Cardiac muscle cell (in vitro differentiated cells and primary cell): ENCODE measurements at regions not wholly inside any gene's neighbourhood (a gene's known extent, or its start where the extent isn't known, plus 50 kb on each side); places are given as distances from the start of the nearest gene placed in this dataset.

Experiments
- DNase-seq, 2 donors: peaks; one replicate each; pipeline versions ENCODE4 v3.0.0 to v3.0.0-alpha.2; 2010 to 2017; ENCODE audit warnings: low read depth in 1 of 2, low spot score in 1 of 2
- H3K27ac ChIP-seq: fragments of 200-600 bp; sonication (generic); 2 replicates; pipeline ENCODE4 v1.5.1; 2016
- H3K27me3 ChIP-seq: fragments of 200-600 bp; sonication (generic); 2 replicates; pipeline ENCODE4 v1.6.0; 2016; ENCODE audit warnings: control low read depth
- H3K36me3 ChIP-seq: fragments of 200-600 bp; sonication (generic); 2 replicates; pipeline ENCODE4 v1.5.1; 2016; ENCODE audit warnings: control low read depth
- H3K4me1 ChIP-seq: fragments of 200-600 bp; sonication (generic); 2 replicates; pipeline ENCODE4 v1.8.1; 2017; ENCODE audit warnings: low read depth, mild to moderate bottlenecking, mixed run types
- H3K4me3 ChIP-seq: fragments of 200-600 bp; sonication (generic); 2 replicates; pipeline ENCODE4 v1.5.1; 2016; ENCODE audit warnings: mild to moderate bottlenecking
- H3K9me3 ChIP-seq: fragments of 200-600 bp; sonication (generic); 2 replicates; pipeline ENCODE4 v1.5.1; 2017; ENCODE audit warnings: low read depth, mild to moderate bottlenecking, control low read depth
- TF ChIP-seq, protein P1 (sequence below): IDR thresholded peaks from 2 replicates; pipeline ENCODE4 v1.5.1; 2012; ENCODE audit warnings: low read depth, mild to moderate bottlenecking, low read length

DNA sequence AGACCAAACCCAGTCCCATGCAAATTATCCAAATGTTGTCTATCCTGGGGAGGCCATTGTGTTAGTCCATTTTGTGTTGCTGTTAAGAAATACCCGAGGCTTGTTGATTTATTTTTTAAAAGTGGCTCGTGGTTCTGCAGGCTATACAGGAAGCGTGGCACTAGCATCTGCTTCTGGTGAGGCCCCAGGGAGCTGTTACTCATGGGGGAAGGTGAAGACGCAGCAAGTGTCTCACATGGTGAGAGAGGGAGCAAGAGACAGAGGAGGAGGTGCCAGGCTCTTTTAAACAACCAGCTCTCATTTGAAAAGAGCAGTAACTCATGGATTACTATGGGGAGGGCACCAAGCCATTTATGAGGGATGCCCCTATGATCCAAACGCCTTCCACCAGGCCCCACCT lies 80.3 kb upstream of the ARL4C start:
- Histone ChIP-seq H3K4me3 (no peak overlapping the region), H3K9me3 (no peaks in the 10 kb centered on the region), H3K27me3 (no peaks in the 10 kb centered on the region), H3K4me1 (no peaks in the 10 kb centered on the region), H3K27ac (no peak overlapping the region), H3K36me3 (no peaks in the 10 kb centered on the region)
- TF ChIP-seq, protein P1, sequence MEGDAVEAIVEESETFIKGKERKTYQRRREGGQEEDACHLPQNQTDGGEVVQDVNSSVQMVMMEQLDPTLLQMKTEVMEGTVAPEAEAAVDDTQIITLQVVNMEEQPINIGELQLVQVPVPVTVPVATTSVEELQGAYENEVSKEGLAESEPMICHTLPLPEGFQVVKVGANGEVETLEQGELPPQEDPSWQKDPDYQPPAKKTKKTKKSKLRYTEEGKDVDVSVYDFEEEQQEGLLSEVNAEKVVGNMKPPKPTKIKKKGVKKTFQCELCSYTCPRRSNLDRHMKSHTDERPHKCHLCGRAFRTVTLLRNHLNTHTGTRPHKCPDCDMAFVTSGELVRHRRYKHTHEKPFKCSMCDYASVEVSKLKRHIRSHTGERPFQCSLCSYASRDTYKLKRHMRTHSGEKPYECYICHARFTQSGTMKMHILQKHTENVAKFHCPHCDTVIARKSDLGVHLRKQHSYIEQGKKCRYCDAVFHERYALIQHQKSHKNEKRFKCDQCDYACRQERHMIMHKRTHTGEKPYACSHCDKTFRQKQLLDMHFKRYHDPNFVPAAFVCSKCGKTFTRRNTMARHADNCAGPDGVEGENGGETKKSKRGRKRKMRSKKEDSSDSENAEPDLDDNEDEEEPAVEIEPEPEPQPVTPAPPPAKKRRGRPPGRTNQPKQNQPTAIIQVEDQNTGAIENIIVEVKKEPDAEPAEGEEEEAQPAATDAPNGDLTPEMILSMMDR: no peak
- no peak for DNase-seq

DNA sequence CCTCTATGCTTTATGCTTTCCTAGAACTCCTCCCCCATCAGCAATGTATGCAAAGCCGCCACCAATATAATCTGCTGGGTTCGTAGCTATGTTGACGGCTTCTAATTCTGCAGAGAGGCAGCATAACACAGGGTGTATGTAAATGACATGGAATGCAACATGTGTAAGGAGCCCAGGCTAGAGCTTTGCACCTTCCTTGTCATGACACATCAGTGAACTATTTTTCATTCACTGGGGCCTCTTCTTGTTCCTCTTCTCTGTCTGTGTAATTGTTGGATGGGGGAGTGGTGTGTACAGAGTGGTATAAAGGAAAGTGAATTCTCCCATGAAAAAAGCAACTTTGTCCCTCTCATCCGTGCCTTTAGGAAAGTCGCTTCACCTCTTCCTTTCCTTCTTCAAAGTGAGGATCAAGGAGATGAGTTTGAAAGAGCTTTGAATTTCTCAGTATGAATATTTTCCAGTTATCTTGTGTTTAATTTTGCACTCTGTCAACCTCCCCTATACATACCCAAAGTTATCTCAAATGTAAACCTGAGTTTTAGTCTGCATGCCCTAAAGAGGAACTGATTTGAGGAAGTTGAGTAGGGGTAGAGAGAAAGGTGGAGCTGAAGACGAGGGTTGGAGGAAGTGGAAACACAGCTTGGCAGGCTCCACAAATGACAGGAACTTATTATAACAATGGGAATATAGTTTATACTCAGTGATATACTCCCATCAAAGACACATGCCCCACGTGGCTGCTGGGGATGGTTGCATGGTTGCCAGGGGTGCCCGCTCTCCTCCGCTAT lies 74.9 kb upstream of the ARL4C start:
- Histone ChIP-seq H3K36me3 (no peaks in the 10 kb centered on the region), H3K4me1 (no peaks in the 10 kb centered on the region), H3K27me3 (no peaks in the 10 kb centered on the region), H3K4me3 (no peak overlapping the region), H3K27ac (no peak overlapping the region), H3K9me3 (no peaks in the 10 kb centered on the region)
- TF ChIP-seq, protein P1: no peak
- DNase-seq: no peak

DNA sequence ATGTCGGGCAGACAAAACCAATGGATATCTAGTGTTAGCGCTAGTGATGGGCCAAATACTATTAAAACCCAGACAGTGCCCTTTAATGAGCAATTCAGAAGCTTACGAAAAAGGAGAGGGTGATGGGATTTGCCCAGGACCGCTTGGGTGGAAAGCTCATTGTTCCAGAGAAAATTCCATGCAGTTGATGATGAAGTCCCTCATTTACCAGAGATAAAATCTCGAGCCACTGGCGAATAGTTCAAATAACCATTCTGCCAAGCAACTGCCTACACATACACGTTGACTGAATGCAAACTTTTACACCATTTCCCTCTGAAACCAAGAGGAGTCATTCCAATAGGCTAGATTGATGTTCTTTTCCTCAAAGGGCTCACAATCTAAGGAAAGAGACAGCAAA lies 73.6 kb upstream of the ARL4C start:
- DNase-seq: no peak
- no peaks in the 10 kb centered on the region for H3K27me3 ChIP-seq

DNA sequence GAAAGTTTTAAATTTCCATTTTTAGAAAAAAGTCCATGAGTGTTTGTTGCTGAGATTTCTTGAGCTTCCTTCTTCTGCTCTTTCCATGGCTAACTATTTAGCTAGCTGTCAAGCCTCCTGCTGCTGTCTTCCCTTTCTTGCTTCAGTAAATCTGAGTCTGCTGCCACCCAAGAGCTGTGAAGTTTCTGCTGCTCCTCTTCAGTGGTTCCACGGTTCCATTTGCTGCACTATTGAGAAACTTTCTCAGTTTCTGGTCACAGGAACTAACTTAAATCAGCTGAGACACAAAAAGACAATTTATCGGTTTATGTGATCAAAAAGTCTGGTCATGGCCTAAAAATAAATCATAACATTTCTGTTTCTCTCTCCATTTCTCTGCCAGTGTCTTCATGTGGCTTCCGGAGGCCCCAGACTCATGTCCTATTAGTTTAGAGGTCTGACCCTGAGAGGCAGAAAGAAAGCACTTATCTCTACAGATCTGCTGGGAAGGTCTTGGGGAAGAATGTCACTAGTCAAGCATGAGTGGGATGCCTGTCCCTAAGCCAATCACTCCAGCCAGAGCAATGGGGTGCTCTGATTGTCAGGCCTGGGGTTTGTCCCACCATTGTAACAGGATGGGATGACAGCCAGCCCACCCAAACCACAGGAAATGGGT lies 73.0 kb upstream of the ARL4C start:
- H3K9me3 ChIP-seq: no peaks in the 10 kb centered on the region
- TF ChIP-seq, protein P1: no peak
- H3K4me3 ChIP-seq: no peak overlapping the region
- no peaks in the 10 kb centered on the region for H3K36me3 ChIP-seq
- H3K27ac ChIP-seq: no peak overlapping the region
- no peaks in the 10 kb centered on the region for H3K27me3 ChIP-seq
- no peak for DNase-seq
- H3K4me1 ChIP-seq: peaks cover 2% of the 10 kb centered on the region

More for the DNA sequence above, 73.6 kb upstream of the ARL4C start:
- Histone ChIP-seq H3K9me3 (no peaks in the 10 kb centered on the region), H3K4me3 (no peak overlapping the region), H3K36me3 (no peaks in the 10 kb centered on the region), H3K4me1 (no peaks in the 10 kb centered on the region), H3K27ac (no peak overlapping the region)
- TF ChIP-seq, protein P1: no peak

DNA sequence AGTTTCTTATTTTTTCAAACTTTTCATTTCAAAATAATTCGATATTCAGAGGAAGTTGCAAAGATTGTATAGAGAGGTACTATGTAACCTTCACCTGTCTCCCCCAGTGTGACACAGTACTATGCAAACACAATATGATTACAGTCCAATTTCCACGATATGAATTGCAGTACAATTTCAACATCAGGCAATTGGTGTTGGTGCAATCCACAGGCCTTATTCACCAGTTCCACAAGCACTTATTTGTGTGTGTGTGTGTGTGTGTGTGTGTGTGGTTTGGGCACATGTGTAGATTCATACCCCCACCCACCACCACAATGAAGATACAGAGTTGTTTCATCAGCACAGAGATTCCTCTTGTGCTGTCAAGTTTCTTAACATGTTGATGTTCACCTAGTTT lies 69.7 kb upstream of the ARL4C start:
- Histone ChIP-seq H3K27ac (no peak overlapping the region), H3K4me3 (no peak overlapping the region), H3K36me3 (no peaks in the 10 kb centered on the region), H3K27me3 (no peaks in the 10 kb centered on the region), H3K9me3 (no peaks in the 10 kb centered on the region), H3K4me1 (peaks cover 3% of the 10 kb centered on the region)
- DNase-seq: no peak
- TF ChIP-seq, protein P1: no peak
